HG03135 (cell line): ENCODE measurements at regions not wholly inside any gene's neighbourhood (a gene's known extent, or its start where the extent isn't known, plus 50 kb on each side); places are given as distances from the start of the nearest gene placed in this dataset.
"Not testable (repeated sequence)": the region's sequence is repeated elsewhere in the genome, so short reads cannot be mapped to it uniquely, and the experiment has no call there.

Experiments used
- ATAC-seq: cut with Tn5 transposase; IDR thresholded peaks from one replicate; pipeline ENCODE4 v1.9.1; 2021; ENCODE audit warnings: mild to moderate bottlenecking, moderate library complexity; ENCODE audit not compliant: unreplicated experiment

- ATAC-seq: no peak
These were observed 101.3 kb upstream of the LARP1 start for GRCh38 chr5:154653764-154654485.

GRCh38 chr5:154653418-154653763 is 101.8 kb upstream of the LARP1 start:
- no peak for ATAC-seq

- ATAC-seq: no peak
These were observed 102.3 kb upstream of the LARP1 start for GRCh38 chr5:154652746-154653417.

- not testable (repeated sequence) for ATAC-seq
These were observed 103.4 kb upstream of the LARP1 start for GRCh38 chr5:154651795-154652194.

- no peak for ATAC-seq
These were observed 106.5 kb upstream of the LARP1 start for GRCh38 chr5:154648706-154649105.

GRCh38 chr5:154648229-154648628 is 106.9 kb upstream of the LARP1 start:
- no peak for ATAC-seq

GRCh38 chr5:154647761-154648145 is 107.4 kb upstream of the LARP1 start:
- ATAC-seq: no peak

GRCh38 chr5:154647114-154647760 is 107.9 kb upstream of the LARP1 start:
- ATAC-seq: peak; percentile 73

GRCh38 chr5:154646745-154647113 is 108.4 kb upstream of the LARP1 start:
- no peak for ATAC-seq

GRCh38 chr5:154644745-154645411 is 110.3 kb upstream of the LARP1 start:
- ATAC-seq: no peak

- ATAC-seq: no peak
These were observed 112.5 kb upstream of the LARP1 start for GRCh38 chr5:154642499-154643245.

- ATAC-seq: not testable (repeated sequence)
These were observed 114.9 kb upstream of the LARP1 start for GRCh38 chr5:154640213-154640831.

GRCh38 chr5:154636786-154637185 is 118.4 kb upstream of the LARP1 start:
- ATAC-seq: not testable (repeated sequence)

GRCh38 chr5:154636271-154636670 is 118.9 kb upstream of the LARP1 start:
- ATAC-seq: not testable (repeated sequence)

- not testable (repeated sequence) for ATAC-seq
These were observed 121.4 kb upstream of the LARP1 start for GRCh38 chr5:154633744-154634143.

GRCh38 chr5:154631141-154631540 is 124.0 kb upstream of the LARP1 start:
- ATAC-seq: no peak

GRCh38 chr5:154630410-154630809 is 124.8 kb upstream of the LARP1 start:
- no peak for ATAC-seq

- no peak for ATAC-seq
These were observed 126.5 kb upstream of the LARP1 start for GRCh38 chr5:154628685-154629084.

GRCh38 chr5:154627698-154628678 is 127.2 kb upstream of the LARP1 start:
- no peak for ATAC-seq
